ENCODE measurements at regions not wholly inside any gene's neighbourhood (a gene's known extent, or its start where the extent isn't known, plus 50 kb on each side); places are given as distances from the start of the nearest gene placed in this dataset.

- H3K27me3 ChIP-seq (ENCODE audit: low read length): no peaks in the 10 kb centered on the region
- no peak overlapping the region for H3K9ac ChIP-seq (ENCODE audit: low read length)
- no peaks in the 10 kb centered on the region for H3K36me3 ChIP-seq (ENCODE audit: low read depth, low read length)
- TF ChIP-seq EZH2 (IDR thresholded peaks at IDR 0.05; ENCODE audit: low read length, unreplicated experiment) (no peak), EZH2phosphoT487 (IDR thresholded peaks at IDR 0.05; ENCODE audit: borderline replicate concordance, low read length) (no peak)
- TF ChIP-seq, protein P1, sequence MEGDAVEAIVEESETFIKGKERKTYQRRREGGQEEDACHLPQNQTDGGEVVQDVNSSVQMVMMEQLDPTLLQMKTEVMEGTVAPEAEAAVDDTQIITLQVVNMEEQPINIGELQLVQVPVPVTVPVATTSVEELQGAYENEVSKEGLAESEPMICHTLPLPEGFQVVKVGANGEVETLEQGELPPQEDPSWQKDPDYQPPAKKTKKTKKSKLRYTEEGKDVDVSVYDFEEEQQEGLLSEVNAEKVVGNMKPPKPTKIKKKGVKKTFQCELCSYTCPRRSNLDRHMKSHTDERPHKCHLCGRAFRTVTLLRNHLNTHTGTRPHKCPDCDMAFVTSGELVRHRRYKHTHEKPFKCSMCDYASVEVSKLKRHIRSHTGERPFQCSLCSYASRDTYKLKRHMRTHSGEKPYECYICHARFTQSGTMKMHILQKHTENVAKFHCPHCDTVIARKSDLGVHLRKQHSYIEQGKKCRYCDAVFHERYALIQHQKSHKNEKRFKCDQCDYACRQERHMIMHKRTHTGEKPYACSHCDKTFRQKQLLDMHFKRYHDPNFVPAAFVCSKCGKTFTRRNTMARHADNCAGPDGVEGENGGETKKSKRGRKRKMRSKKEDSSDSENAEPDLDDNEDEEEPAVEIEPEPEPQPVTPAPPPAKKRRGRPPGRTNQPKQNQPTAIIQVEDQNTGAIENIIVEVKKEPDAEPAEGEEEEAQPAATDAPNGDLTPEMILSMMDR (conservative IDR thresholded peaks at IDR 0.05; ENCODE audit: low read depth, low read length): no peak
- no peak overlapping the region for H3K4me2 ChIP-seq (ENCODE audit: low read length)
- ATAC-seq (peak; percentile 44), DNase-seq (peak; percentile 30)
- peaks cover 16% of the 10 kb centered on the region for H3K4me1 ChIP-seq (ENCODE audit: insufficient read depth, low read length)
- H4K20me1 ChIP-seq (ENCODE audit: low read length): no peaks in the 10 kb centered on the region
- ChIA-PET CTCF (interaction anchor here (0.6 kb wide), 1 partner anchor 127 kb away, joined by 4 read pairs; no protein-coding TSS in a partner anchor), POLR2A (ENCODE audit: unreplicated experiment) (no interaction called here)
- no peaks in the 10 kb centered on the region for H3K9me3 ChIP-seq (ENCODE audit: low read length)
- H3K9me2 ChIP-seq (replicated peaks; ENCODE audit: low read length): no peaks in the 10 kb centered on the region
- no peak overlapping the region for H3K4me3 ChIP-seq (ENCODE audit: low read length)
- H3K79me2 ChIP-seq (ENCODE audit: low read length): no peaks in the 10 kb centered on the region
- no peaks in the 10 kb centered on the region for H3F3A ChIP-seq (ENCODE audit: low read length, unreplicated experiment)
- no TSS peak for BruUV-seq (replicated peaks)
- intact Hi-C loops (cut with micrococcal nuclease): no loop called here
- H2AFZ ChIP-seq (ENCODE audit: low read length): no peak overlapping the region
- H3K27ac ChIP-seq (ENCODE audit: low read length): no peak overlapping the region
Observed at GRCh38 chr5:32854473-32854872, 143.4 kb downstream of the NPR3 start.

DNA sequence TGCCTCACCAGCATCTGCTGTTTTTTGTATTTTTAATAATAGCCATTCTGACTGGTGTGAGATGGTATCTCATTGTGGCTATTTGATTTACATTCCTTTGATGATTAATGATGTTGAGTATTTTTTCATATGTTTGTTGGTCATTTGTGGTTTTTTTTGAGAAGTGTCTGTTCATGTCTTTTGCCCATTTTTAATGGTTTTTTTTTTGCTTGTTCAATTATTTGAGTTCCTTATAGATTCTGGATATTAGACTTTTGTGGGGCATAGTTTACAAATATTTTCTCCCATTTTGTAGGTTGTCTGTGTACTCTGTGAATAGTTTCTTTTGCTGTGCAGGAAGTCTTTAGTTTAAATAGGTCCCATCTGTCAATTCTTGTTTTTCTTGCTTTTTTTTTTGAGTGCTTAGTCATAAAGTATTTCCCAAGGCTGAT is 148.1 kb downstream of the NPR3 start:
- Histone ChIP-seq H3K4me3 (ENCODE audit: low read length) (no peak overlapping the region), H3K27ac (ENCODE audit: low read length) (peak overlapping the region; percentile 69), H3K9ac (ENCODE audit: low read length) (no peak overlapping the region), H3K4me2 (ENCODE audit: low read length) (no peak overlapping the region; the same call in 1 of the 2 replicates), H3K79me2 (ENCODE audit: low read length) (no peaks in the 10 kb centered on the region), H3K9me3 (ENCODE audit: low read length) (no peaks in the 10 kb centered on the region), H3K36me3 (ENCODE audit: low read depth, low read length) (no peaks in the 10 kb centered on the region), H3K4me1 (ENCODE audit: insufficient read depth, low read length) (peaks cover 37% of the 10 kb centered on the region), H2AFZ (ENCODE audit: low read length) (no peak overlapping the region), H4K20me1 (ENCODE audit: low read length) (no peaks in the 10 kb centered on the region), H3K9me2 (replicated peaks; ENCODE audit: low read length) (no peaks in the 10 kb centered on the region), H3F3A (ENCODE audit: low read length, unreplicated experiment) (no peaks in the 10 kb centered on the region), H3K27me3 (ENCODE audit: low read length) (no peaks in the 10 kb centered on the region)
- CTCF ChIA-PET: no interaction called here
- POLR2A ChIA-PET (ENCODE audit: unreplicated experiment): no interaction called here
- peak; percentile 83 for DNase-seq
- intact Hi-C loops (cut with micrococcal nuclease): no loop called here
- peak; percentile 42 for ATAC-seq
- TF ChIP-seq EZH2phosphoT487 (IDR thresholded peaks at IDR 0.05; ENCODE audit: borderline replicate concordance, low read length) (no peak), EZH2 (IDR thresholded peaks at IDR 0.05; ENCODE audit: low read length, unreplicated experiment) (no peak)
- TF ChIP-seq, protein P1 (conservative IDR thresholded peaks at IDR 0.05; ENCODE audit: low read depth, low read length): no peak
- no TSS peak for BruUV-seq (replicated peaks)

GRCh38 chr5:32865475-32865874 is 154.4 kb downstream of the NPR3 start:
- ChIA-PET POLR2A (ENCODE audit: unreplicated experiment) (interaction anchor here (0.6 kb wide), 1 partner anchor 407 kb away, joined by 3 read pairs; no protein-coding TSS in a partner anchor), CTCF (no interaction called here)
- Histone ChIP-seq H3K9ac (ENCODE audit: low read length) (no peak overlapping the region), H3F3A (ENCODE audit: low read length, unreplicated experiment) (no peaks in the 10 kb centered on the region), H3K4me1 (ENCODE audit: insufficient read depth, low read length) (peaks cover 44% of the 10 kb centered on the region), H3K36me3 (ENCODE audit: low read depth, low read length) (no peaks in the 10 kb centered on the region), H4K20me1 (ENCODE audit: low read length) (no peaks in the 10 kb centered on the region), H3K79me2 (ENCODE audit: low read length) (no peaks in the 10 kb centered on the region), H3K4me2 (ENCODE audit: low read length) (no peak overlapping the region), H3K4me3 (ENCODE audit: low read length) (no peak overlapping the region), H3K27me3 (ENCODE audit: low read length) (no peaks in the 10 kb centered on the region), H3K27ac (ENCODE audit: low read length) (no peak overlapping the region), H2AFZ (ENCODE audit: low read length) (no peak overlapping the region), H3K9me2 (replicated peaks; ENCODE audit: low read length) (no peaks in the 10 kb centered on the region), H3K9me3 (ENCODE audit: low read length) (no peaks in the 10 kb centered on the region)
- BruUV-seq (replicated peaks): no TSS peak
- intact Hi-C loops (cut with micrococcal nuclease): loop anchor here (10.0 kb wide), 1 partner anchor 101 kb away; no protein-coding TSS in a partner anchor
- TF ChIP-seq EZH2 (IDR thresholded peaks at IDR 0.05; ENCODE audit: low read length, unreplicated experiment) (no peak), EZH2phosphoT487 (IDR thresholded peaks at IDR 0.05; ENCODE audit: borderline replicate concordance, low read length) (no peak)
- TF ChIP-seq, protein P1 (conservative IDR thresholded peaks at IDR 0.05; ENCODE audit: low read depth, low read length): no peak
- DNase-seq (no peak), ATAC-seq (no peak)

All from PC-3 (cell line).